Cardiac fibroblast (primary cell): ENCODE measurements at regions not wholly inside any gene's neighbourhood (a gene's known extent, or its start where the extent isn't known, plus 50 kb on each side); places are given as distances from the start of the nearest gene placed in this dataset.

ENCODE experiments used
- DNase-seq, 2 donors: peaks; one replicate each; pipeline versions ENCODE4 v3.0.0 to v3.0.0-alpha.2; 2010; ENCODE audit warnings: low read depth in 2 of 2
- H3K4me3 ChIP-seq, 2 donors: replicated peaks in 1 of 2; 1 replicate in 1 of 2; 2 replicates in 1 of 2; pipeline ENCODE4 v1.5.1; 2011; ENCODE audit warnings: low read depth in 2 of 2, low read length in 2 of 2, mild to moderate bottlenecking in 2 of 2, moderate library complexity in 1 of 2
- CTCF ChIP-seq: IDR thresholded peaks from one replicate; pipeline ENCODE4 v1.5.1; 2011; ENCODE audit warnings: low read depth, mild to moderate bottlenecking, low read length, inconsistent platforms

DNA sequence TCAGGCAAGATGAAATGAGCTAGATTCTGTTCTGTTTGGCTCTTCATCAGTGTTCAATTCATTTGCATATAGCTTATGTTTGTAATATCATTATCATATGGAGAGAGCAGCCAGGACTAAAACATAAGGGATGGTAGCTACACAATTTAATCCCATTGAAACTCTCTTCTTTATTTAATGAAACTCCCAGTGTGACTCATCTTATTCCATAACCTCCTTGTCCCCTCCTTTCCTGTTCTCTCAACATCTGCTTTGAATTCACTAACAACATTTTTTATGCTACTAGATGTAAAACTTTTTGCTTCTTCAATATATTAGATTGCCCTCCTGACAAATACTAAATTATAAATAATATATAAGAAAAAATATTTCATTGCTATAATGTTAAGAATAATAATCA lies 1823.4 kb downstream of the MAT2B start:
- H3K4me3 ChIP-seq, result no peak overlapping the region
- no peak for TF ChIP-seq CTCF
- no peak for DNase-seq

DNA sequence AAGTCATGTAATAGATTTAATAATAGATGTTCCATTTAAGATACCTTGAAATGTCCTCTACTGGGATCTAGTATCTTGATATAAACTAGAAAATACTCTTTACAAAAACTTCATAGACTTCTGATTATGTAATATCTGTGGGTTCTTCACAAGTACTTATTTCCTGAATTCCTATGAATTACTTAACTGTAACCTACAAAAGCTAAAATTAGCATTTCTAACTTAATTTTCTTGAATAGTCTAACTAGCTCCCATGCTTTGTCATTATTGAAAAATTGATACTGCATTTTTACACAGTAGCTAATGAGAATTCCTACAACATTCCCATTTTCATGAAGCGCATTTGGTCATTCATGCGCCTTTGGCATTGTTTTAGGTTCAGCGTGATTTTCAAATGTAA lies 1828.2 kb downstream of the MAT2B start:
- no peak for DNase-seq
- H3K4me3 ChIP-seq, result no peak overlapping the region
- TF ChIP-seq CTCF, result no peak

- no peak overlapping the region for H3K4me3 ChIP-seq
- DNase-seq, result no peak
- TF ChIP-seq CTCF, result no peak
These were observed 1828.8 kb downstream of the MAT2B start for GRCh38 chr5:165334201-165334600.

GRCh38 chr5:165349735-165350134 lies 1844.3 kb downstream of the MAT2B start:
- no peak for TF ChIP-seq CTCF
- no peak for DNase-seq
- no peak overlapping the region for H3K4me3 ChIP-seq

GRCh38 chr5:165351342-165351741 lies 1845.9 kb downstream of the MAT2B start:
- DNase-seq, result no peak
- TF ChIP-seq CTCF, result no peak
- H3K4me3 ChIP-seq, result no peak overlapping the region

GRCh38 chr5:165360366-165360765 lies 1854.9 kb downstream of the MAT2B start:
- DNase-seq, result no peak
- TF ChIP-seq CTCF, result no peak
- no peak overlapping the region for H3K4me3 ChIP-seq

GRCh38 chr5:165360784-165361542 lies 1855.5 kb downstream of the MAT2B start:
- DNase-seq, result no peak
- no peak overlapping the region for H3K4me3 ChIP-seq
- no peak for TF ChIP-seq CTCF
